Activated CD8-positive, alpha-beta memory T cell treated with anti-CD3 and anti-CD28 coated beads, Interleukin-2, amount 10 ng/mL, durations not matched to agents 7 days and 5 days (primary cell): ENCODE measurements at regions not wholly inside any gene's neighbourhood (a gene's known extent, or its start where the extent isn't known, plus 50 kb on each side); places are given as distances from the start of the nearest gene placed in this dataset.
"Not testable (repeated sequence)": the region's sequence is repeated elsewhere in the genome, so short reads cannot be mapped to it uniquely, and the experiment has no call there.

ENCODE experiments used
- ATAC-seq: fragments of 150-1000 bp; cut with Tn5 transposase; one replicate; pipeline ENCODE4 v1.10.0; 2021; ENCODE audit warnings: moderate library complexity
- CTCF ChIA-PET: fragments of 350-600 bp; sonication (Branson Sonifier 250); formaldehyde crosslinking; loops from one replicate; lab custom pipeline; 2021; ENCODE audit warnings: antibody characterized with exemption; lab: Charles Lee
- DNase-seq: peaks from one replicate; pipeline ENCODE4 v3.0.0-alpha.2; 2020
- H3K27ac Mint-ChIP-seq: one replicate; pipeline ENCODE4 v1.8.0; 2021; ENCODE audit warnings: mild to moderate bottlenecking, mixed read lengths
- H3K27me3 Mint-ChIP-seq: one replicate; pipeline ENCODE4 v1.8.0; 2021; ENCODE audit warnings: mixed read lengths
- H3K36me3 Mint-ChIP-seq: one replicate; pipeline ENCODE4 v1.8.0; 2021; ENCODE audit warnings: mild to moderate bottlenecking, mixed read lengths
- H3K4me1 Mint-ChIP-seq: one replicate; pipeline ENCODE4 v1.8.0; 2021; ENCODE audit warnings: mixed read lengths
- H3K4me3 Mint-ChIP-seq: one replicate; pipeline ENCODE4 v1.8.0; 2021; ENCODE audit warnings: mild to moderate bottlenecking, moderate library complexity, mixed read lengths
- H3K9me3 Mint-ChIP-seq: one replicate; pipeline ENCODE4 v1.8.0; 2022; ENCODE audit warnings: low read depth, mixed read lengths

- H3K27ac Mint-ChIP-seq, H3K4me1 Mint-ChIP-seq, CTCF ChIA-PET, DNase-seq, ATAC-seq, H3K36me3 Mint-ChIP-seq, H3K27me3 Mint-ChIP-seq, H3K9me3 Mint-ChIP-seq, H3K4me3 Mint-ChIP-seq: not testable (repeated sequence)
These were observed 147.9 kb downstream of the MSL3 start for GRCh38 chrX:11905933-11906332.

- Mint-ChIP-seq H3K27me3 (no peaks in the 10 kb centered on the region), H3K4me1 (no peaks in the 10 kb centered on the region), H3K27ac (no peak overlapping the region), H3K4me3 (no peak overlapping the region), H3K9me3 (no peaks in the 10 kb centered on the region), H3K36me3 (no peaks in the 10 kb centered on the region)
- no peak for DNase-seq
- peak; percentile 58 for ATAC-seq
- CTCF ChIA-PET, result interaction anchor here (0.9 kb wide), 1 partner anchor 83 kb away, joined by 3 read pairs; no protein-coding TSS in a partner anchor
These were observed 150.3 kb downstream of the MSL3 start for GRCh38 chrX:11908371-11908770.

- Mint-ChIP-seq H3K36me3 (no peaks in the 10 kb centered on the region), H3K27ac (no peak overlapping the region), H3K9me3 (no peaks in the 10 kb centered on the region), H3K4me3 (no peak overlapping the region), H3K4me1 (no peaks in the 10 kb centered on the region), H3K27me3 (no peaks in the 10 kb centered on the region)
- no peak for DNase-seq
- no peak for ATAC-seq
- CTCF ChIA-PET, result no interaction called here
These were observed 155.0 kb downstream of the MSL3 start for GRCh38 chrX:11913001-11913400.

- H3K4me3 Mint-ChIP-seq, result no peak overlapping the region
- H3K27me3 Mint-ChIP-seq, result no peaks in the 10 kb centered on the region
- no peak for ATAC-seq
These were observed 171.4 kb downstream of the MSL3 start for GRCh38 chrX:11929476-11929875.

DNA sequence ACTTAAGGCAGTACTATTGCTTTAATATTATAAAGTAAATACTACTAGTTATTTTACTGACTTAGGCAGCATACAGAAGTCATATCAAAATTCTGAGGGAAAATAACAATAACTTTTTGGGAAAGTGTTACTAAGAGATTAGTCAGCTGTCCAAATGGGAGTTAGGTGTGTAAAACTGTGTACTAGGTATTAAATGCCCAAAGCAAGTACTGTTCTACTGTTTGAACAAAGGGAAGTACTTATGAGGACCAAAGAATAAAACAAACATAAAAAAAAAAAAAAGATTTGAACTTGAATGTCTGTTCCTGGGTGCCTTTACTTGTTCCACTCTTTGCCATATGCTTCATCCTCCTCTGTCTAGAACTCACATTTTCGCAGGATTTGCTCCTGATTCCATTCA is 174.4 kb downstream of the MSL3 start:
- CTCF ChIA-PET, result no interaction called here
- Mint-ChIP-seq H3K4me3 (no peak overlapping the region), H3K4me1 (no peaks in the 10 kb centered on the region), H3K27me3 (no peaks in the 10 kb centered on the region), H3K36me3 (no peaks in the 10 kb centered on the region), H3K9me3 (no peaks in the 10 kb centered on the region), H3K27ac (no peak overlapping the region)
- DNase-seq, result no peak
- ATAC-seq, result no peak

More at GRCh38 chrX:11929476-11929875, 171.4 kb downstream of the MSL3 start:
- no peak overlapping the region for H3K27ac Mint-ChIP-seq
- H3K9me3 Mint-ChIP-seq, result no peaks in the 10 kb centered on the region
- H3K36me3 Mint-ChIP-seq, result no peaks in the 10 kb centered on the region
- no peak for DNase-seq
- CTCF ChIA-PET, result no interaction called here
- H3K4me1 Mint-ChIP-seq, result no peaks in the 10 kb centered on the region

DNA sequence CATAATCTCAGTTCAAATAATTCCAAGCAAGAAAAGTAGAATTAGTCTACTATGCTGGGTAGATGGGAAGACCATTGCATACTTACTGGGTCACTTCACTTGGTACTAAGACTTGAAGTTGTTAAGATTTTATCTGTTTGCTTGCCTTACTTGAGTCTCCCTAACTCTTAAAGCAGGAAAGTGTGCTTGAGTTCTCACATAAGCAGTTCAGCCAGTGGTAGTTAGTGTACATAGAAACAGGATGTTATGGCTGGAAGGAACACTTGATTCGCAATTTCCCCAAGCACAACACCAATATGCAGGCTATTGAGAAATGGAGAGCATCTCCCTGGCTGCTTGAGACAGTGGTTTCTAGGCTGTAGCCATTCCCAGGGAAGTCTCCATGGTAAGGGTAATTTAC is 176.1 kb downstream of the MSL3 start:
- Mint-ChIP-seq H3K27ac (no peak overlapping the region), H3K9me3 (no peaks in the 10 kb centered on the region), H3K4me3 (no peak overlapping the region), H3K4me1 (no peaks in the 10 kb centered on the region), H3K27me3 (no peaks in the 10 kb centered on the region), H3K36me3 (no peaks in the 10 kb centered on the region)
- DNase-seq (no peak), ATAC-seq (no peak)
- CTCF ChIA-PET, result no interaction called here

DNA sequence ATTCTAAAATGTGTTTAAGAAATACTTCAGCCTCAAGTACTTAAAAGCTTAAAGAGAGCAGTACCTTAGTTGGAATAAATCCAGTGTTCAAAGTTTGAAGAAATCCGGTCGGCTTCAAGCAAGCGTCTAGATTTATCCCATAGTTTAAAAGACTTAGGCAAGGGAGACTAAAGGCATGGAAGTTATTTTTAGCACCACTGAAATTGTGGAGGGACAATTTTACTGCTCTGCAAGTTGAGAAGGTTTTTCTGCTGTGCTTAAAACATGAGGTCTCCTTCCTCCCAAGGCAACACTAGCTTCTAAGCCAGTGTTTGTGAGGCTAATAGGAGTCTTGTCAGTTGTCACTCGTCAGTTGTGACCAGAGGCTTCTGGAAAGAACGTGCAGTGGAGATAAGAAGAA is 183.5 kb downstream of the MSL3 start:
- CTCF ChIA-PET, result no interaction called here
- Mint-ChIP-seq H3K27ac (no peak overlapping the region), H3K27me3 (no peaks in the 10 kb centered on the region), H3K36me3 (no peaks in the 10 kb centered on the region), H3K4me1 (no peaks in the 10 kb centered on the region), H3K9me3 (no peaks in the 10 kb centered on the region), H3K4me3 (no peak overlapping the region)
- ATAC-seq (no peak), DNase-seq (no peak)

GRCh38 chrX:11944501-11944900 is 186.5 kb downstream of the MSL3 start:
- no peak for DNase-seq
- CTCF ChIA-PET, result no interaction called here
- Mint-ChIP-seq H3K4me1 (no peaks in the 10 kb centered on the region), H3K4me3 (no peak overlapping the region), H3K27ac (no peak overlapping the region), H3K9me3 (no peaks in the 10 kb centered on the region), H3K36me3 (no peaks in the 10 kb centered on the region), H3K27me3 (no peaks in the 10 kb centered on the region)
- ATAC-seq, result no peak

GRCh38 chrX:11949291-11949690 is 189.0 kb upstream of the FRMPD4 start:
- no peaks in the 10 kb centered on the region for H3K9me3 Mint-ChIP-seq
- no peaks in the 10 kb centered on the region for H3K27me3 Mint-ChIP-seq
- H3K4me1 Mint-ChIP-seq, result no peaks in the 10 kb centered on the region
- no peak for ATAC-seq
- CTCF ChIA-PET, result no interaction called here
- no peak for DNase-seq
- no peak overlapping the region for H3K27ac Mint-ChIP-seq
- no peak overlapping the region for H3K4me3 Mint-ChIP-seq
- no peaks in the 10 kb centered on the region for H3K36me3 Mint-ChIP-seq

DNA sequence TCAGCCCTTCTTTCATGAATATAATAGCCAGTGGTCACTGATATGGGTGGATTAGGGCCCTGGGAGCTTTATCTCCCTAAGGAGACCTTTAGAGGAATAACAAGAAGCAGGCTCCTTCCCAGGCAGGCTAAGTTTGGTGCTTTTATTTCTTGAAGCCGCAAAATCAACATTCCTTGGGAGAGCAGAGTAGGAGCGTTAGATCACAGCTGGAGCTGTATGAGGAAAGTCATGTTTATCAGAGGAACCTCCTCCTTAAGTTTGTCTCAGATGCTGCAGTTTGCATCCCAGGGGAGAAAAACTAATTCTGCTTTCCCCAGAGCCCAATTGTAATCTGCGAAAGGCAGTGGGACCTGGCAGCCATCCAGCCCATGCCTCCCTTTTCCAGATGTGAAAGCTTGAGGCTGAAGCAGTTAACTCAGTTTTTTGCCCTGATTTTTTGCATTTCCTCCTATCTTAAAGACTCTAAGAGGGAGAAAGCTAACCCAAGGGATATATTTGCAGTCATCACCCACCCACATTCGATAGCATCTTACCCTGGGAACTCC is 186.0 kb upstream of the FRMPD4 start:
- Mint-ChIP-seq H3K36me3 (no peaks in the 10 kb centered on the region), H3K27ac (no peak overlapping the region), H3K9me3 (no peaks in the 10 kb centered on the region), H3K27me3 (no peaks in the 10 kb centered on the region), H3K4me3 (no peak overlapping the region), H3K4me1 (no peaks in the 10 kb centered on the region)
- DNase-seq (no peak), ATAC-seq (no peak)
- CTCF ChIA-PET, result no interaction called here

DNA sequence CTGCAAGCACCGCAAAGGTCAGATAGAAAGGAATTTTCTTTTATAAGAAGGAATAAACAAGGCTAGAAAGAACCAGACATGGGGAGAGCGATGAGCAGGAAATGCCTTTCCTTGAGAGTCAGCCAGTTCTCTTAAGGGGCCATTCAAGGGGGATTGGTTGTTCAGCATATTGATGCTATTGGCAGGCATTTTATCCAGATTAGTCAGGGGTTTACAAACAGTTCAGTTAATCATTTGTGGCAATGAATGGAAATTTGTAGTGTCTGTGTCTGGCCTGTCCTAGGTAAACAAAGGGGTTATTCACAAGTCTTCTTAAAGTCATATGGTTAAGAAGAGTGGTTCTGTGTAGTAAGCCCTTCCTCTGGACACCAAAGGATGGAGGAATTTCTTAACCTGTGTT is 184.7 kb upstream of the FRMPD4 start:
- ATAC-seq, result no peak
- H3K9me3 Mint-ChIP-seq, result no peaks in the 10 kb centered on the region
- no peak for DNase-seq

GRCh38 chrX:11954176-11954575 is 184.1 kb upstream of the FRMPD4 start:
- Mint-ChIP-seq H3K9me3 (no peaks in the 10 kb centered on the region), H3K4me1 (no peaks in the 10 kb centered on the region), H3K27me3 (no peaks in the 10 kb centered on the region), H3K27ac (no peak overlapping the region), H3K4me3 (no peak overlapping the region), H3K36me3 (no peaks in the 10 kb centered on the region)
- DNase-seq (no peak), ATAC-seq (no peak)
- CTCF ChIA-PET, result no interaction called here

More for the DNA sequence above, 184.7 kb upstream of the FRMPD4 start:
- no peak overlapping the region for H3K4me3 Mint-ChIP-seq
- H3K4me1 Mint-ChIP-seq, result no peaks in the 10 kb centered on the region
- H3K27me3 Mint-ChIP-seq, result no peaks in the 10 kb centered on the region
- H3K27ac Mint-ChIP-seq, result no peak overlapping the region
- no peaks in the 10 kb centered on the region for H3K36me3 Mint-ChIP-seq
- CTCF ChIA-PET, result no interaction called here

- Mint-ChIP-seq H3K27ac (no peak overlapping the region), H3K4me3 (no peak overlapping the region), H3K4me1 (no peaks in the 10 kb centered on the region), H3K36me3 (no peaks in the 10 kb centered on the region), H3K27me3 (no peaks in the 10 kb centered on the region), H3K9me3 (no peaks in the 10 kb centered on the region)
- CTCF ChIA-PET, result no interaction called here
- ATAC-seq, result no peak
- DNase-seq, result no peak
These were observed 178.2 kb upstream of the FRMPD4 start for GRCh38 chrX:11960031-11960430.

- CTCF ChIA-PET, result no interaction called here
- Mint-ChIP-seq H3K27ac (no peak overlapping the region), H3K27me3 (no peaks in the 10 kb centered on the region), H3K4me3 (no peak overlapping the region), H3K4me1 (no peaks in the 10 kb centered on the region), H3K36me3 (no peaks in the 10 kb centered on the region), H3K9me3 (no peaks in the 10 kb centered on the region)
- DNase-seq, result no peak
- ATAC-seq, result no peak
These were observed 172.8 kb upstream of the FRMPD4 start for GRCh38 chrX:11965436-11965835.
